GM18505 (cell line): ENCODE measurements at regions not wholly inside any gene's neighbourhood (a gene's known extent, or its start where the extent isn't known, plus 50 kb on each side); places are given as distances from the start of the nearest gene placed in this dataset.

Experiments
- ATAC-seq: cut with Tn5 transposase; IDR thresholded peaks from one replicate; pipeline ENCODE4 v1.9.1; 2021; ENCODE audit not compliant: unreplicated experiment
- POLR2A ChIP-seq: IDR thresholded peaks from 4 replicates; pipeline ENCODE4 v1.6.1; 2011; ENCODE audit warnings: borderline replicate concordance; ENCODE audit not compliant: insufficient read depth, insufficient read length; ENCODE audit errors: extremely low read depth

GRCh38 chr11:134008634-134009071 is 51.9 kb upstream of the IGSF9B start:
- no peak for TF ChIP-seq POLR2A
- peak; percentile 80 for ATAC-seq

- ATAC-seq = no peak
- no peak for TF ChIP-seq POLR2A
These were observed 55.4 kb upstream of the JAM3 start for GRCh38 chr11:134013518-134013917.

DNA sequence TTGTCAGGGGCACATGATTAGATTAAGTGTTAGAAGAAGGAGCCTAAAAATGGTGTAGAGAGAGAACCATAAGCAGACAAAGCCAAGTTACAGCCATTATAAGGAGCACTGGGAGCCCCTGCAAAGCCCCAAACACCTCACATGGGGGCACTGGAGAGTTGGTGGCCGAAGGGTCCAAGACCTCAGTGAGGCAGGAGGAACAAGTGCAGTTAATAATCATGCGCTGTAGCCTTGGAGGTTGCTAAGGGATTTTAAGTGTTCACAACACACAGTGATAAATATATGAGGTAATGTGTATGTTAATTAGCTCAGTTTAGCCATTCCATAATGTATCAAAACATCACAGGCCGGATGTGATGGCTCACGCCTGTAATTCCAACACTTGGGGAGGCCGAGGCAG is 54.4 kb upstream of the JAM3 start:
- TF ChIP-seq POLR2A = no peak
- ATAC-seq = no peak

DNA sequence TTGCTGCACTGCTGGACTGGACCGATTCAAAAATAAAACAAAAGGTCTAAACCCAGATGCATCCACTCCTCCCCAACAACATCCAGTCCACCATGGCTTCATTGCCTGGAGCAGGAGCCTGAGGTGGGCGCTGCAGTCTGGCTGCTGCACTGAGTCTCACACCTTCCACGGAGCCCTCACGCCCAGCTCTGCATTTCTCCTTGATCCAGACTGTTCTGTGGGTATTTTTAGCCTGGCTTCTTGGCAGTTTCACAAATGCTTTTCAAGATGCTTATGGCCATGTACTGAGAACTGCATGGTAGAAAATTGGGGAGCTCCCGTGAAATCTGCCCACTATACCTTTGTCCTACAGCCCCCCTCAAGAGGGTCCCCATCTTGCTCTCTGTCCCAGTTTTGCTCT is 53.3 kb upstream of the JAM3 start:
- no peak for TF ChIP-seq POLR2A
- ATAC-seq = no peak

DNA sequence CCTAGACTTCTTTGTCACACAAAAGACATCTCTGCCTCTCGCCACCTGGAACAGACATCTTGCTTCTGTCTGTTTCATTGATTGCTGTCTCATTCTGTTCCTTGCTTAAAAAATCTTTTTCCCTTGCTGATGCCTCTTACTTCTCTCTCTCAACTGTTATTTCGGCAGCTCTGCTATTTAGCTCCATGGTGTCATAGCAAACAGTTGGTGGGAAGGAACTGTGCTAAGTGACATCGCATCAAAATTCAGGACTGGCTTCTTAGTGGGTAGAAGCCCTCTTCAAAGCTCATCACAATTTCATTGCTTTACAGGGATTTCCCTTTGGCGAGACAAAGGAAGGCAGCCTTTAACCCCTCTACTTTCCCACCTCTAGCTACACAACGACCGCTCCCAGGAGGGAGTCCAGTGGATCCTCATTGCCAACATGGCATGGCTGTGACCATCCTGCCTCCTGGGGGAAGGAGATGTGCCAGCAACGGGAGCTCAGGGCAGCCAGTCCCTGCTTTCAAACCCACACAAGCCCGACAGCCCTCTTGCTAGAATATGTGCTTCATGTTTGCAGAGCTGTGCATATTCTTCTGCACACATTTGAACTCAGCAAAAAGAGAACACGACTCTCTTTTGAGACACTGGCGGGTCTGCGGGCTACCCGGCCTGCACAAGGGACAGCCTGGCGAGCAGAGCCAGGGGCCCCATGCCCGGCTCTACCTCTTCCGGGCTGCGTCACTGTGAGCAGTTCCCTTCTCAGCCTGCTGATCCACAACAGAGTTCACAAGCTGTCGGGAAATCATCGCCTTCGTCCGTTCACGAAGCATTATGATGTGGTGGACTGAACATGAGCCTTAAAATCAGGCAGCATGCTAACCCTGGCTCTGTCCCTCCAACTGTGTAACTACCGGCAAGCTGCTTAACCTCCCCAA is 51.1 kb upstream of the JAM3 start:
- no peak for TF ChIP-seq POLR2A
- no peak for ATAC-seq
